Parathyroid adenoma (tissue), 2 donors: ENCODE measurements at regions not wholly inside any gene's neighbourhood (a gene's known extent, or its start where the extent isn't known, plus 50 kb on each side); places are given as distances from the start of the nearest gene placed in this dataset.

Source experiments
- H2AFZ ChIP-seq: fragments of 300-600 bp; sonication (generic); one replicate; pipeline ENCODE4 v1.7.0; 2017; ENCODE audit warnings: antibody characterized with exemption, mild to moderate bottlenecking
- H3K27ac ChIP-seq: fragments of 300-600 bp; sonication (generic); one replicate; pipeline ENCODE4 v1.7.0; 2017
- H3K27me3 ChIP-seq: fragments of 300-600 bp; sonication (generic); one replicate; pipeline ENCODE4 v1.7.0; 2017; ENCODE audit warnings: low read length; ENCODE audit not compliant: control insufficient read depth, insufficient read depth
- H3K36me3 ChIP-seq: fragments of 300-600 bp; sonication (generic); one replicate; pipeline ENCODE4 v1.7.0; 2017; ENCODE audit warnings: low read length; ENCODE audit not compliant: control insufficient read depth, insufficient read depth
- H3K4me1 ChIP-seq: fragments of 300-600 bp; sonication (generic); one replicate; pipeline ENCODE4 v1.7.0; 2017; ENCODE audit warnings: control low read depth
- H3K4me2 ChIP-seq: fragments of 300-600 bp; sonication (generic); one replicate; pipeline ENCODE4 v1.7.0; 2017; ENCODE audit warnings: low read length
- H3K4me3 ChIP-seq: fragments of 300-600 bp; sonication (generic); one replicate; pipeline ENCODE4 v1.7.0; 2017; ENCODE audit warnings: low read depth, low read length
- H3K79me2 ChIP-seq: fragments of 300-600 bp; sonication (generic); one replicate; pipeline ENCODE4 v1.7.0; 2017; ENCODE audit warnings: control low read depth
- H3K9ac ChIP-seq: fragments of 300-600 bp; sonication (generic); one replicate; pipeline ENCODE4 v1.7.0; 2017; ENCODE audit warnings: mild to moderate bottlenecking
- H3K9me3 ChIP-seq: fragments of 300-600 bp; sonication (generic); one replicate; pipeline ENCODE4 v1.7.0; 2017; ENCODE audit warnings: low read length; ENCODE audit not compliant: control insufficient read depth
- TF ChIP-seq, protein P1 (sequence below): fragments of 300-600 bp; sonication (generic); IDR thresholded peaks from one replicate; pipeline ENCODE4 v1.7.0; 2017; ENCODE audit warnings: antibody characterized with exemption, mild to moderate bottlenecking
- donor health status: primary hyperparathyroidism.

DNA sequence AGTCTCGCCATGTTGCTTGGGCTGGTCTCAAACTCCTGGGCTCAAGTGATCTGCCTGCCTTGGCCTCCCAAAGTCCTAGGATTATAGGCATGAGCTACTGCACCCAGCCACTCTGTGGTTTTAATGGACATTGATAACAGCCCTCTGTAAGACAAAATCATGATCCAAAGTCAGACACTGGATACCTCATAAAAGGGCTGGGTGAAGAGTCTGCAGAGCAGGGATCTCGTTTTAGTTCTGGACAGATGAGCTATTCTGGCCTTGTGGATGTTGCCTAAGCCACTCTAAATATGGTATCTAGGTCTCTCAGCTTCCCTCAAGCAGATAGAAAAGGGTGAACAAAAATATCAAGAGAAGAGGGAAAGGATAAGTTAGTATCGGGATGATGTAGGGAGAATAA is 133.4 kb upstream of the OSMR start:
- TF ChIP-seq, protein P1, sequence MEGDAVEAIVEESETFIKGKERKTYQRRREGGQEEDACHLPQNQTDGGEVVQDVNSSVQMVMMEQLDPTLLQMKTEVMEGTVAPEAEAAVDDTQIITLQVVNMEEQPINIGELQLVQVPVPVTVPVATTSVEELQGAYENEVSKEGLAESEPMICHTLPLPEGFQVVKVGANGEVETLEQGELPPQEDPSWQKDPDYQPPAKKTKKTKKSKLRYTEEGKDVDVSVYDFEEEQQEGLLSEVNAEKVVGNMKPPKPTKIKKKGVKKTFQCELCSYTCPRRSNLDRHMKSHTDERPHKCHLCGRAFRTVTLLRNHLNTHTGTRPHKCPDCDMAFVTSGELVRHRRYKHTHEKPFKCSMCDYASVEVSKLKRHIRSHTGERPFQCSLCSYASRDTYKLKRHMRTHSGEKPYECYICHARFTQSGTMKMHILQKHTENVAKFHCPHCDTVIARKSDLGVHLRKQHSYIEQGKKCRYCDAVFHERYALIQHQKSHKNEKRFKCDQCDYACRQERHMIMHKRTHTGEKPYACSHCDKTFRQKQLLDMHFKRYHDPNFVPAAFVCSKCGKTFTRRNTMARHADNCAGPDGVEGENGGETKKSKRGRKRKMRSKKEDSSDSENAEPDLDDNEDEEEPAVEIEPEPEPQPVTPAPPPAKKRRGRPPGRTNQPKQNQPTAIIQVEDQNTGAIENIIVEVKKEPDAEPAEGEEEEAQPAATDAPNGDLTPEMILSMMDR = no peak
- H3K27me3 ChIP-seq = no peaks in the 10 kb centered on the region

DNA sequence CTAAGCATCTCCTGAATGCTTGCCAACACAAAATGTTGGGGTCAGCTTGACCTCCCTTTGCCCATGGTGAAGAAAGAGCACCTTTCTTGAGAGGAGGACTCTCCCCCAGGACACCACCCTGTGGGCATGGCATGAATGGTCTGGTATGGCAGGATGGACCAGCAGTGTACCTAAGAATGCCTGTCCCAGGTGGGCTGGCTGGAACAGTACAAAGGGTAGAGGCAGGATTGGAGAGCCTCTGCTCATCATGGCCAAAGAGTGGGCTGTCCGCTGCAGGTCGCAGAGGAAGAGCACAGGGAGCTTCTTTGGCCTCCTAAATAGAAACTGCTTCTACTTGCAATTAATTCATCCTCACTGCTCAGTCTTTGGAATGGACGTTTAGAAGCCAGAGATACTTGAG is 131.6 kb upstream of the OSMR start:
- Histone ChIP-seq H3K9me3 (no peaks in the 10 kb centered on the region), H3K9ac (no peak overlapping the region), H3K79me2 (no peaks in the 10 kb centered on the region), H3K36me3 (no peaks in the 10 kb centered on the region), H2AFZ (no peak overlapping the region), H3K4me3 (no peak overlapping the region), H3K4me1 (no peaks in the 10 kb centered on the region), H3K27ac (no peak overlapping the region), H3K4me2 (no peak overlapping the region), H3K27me3 (no peaks in the 10 kb centered on the region)
- TF ChIP-seq, protein P1 = no peak

More for the DNA sequence above, 133.4 kb upstream of the OSMR start:
- no peak overlapping the region for H3K27ac ChIP-seq
- no peak overlapping the region for H3K4me2 ChIP-seq
- no peak overlapping the region for H2AFZ ChIP-seq
- no peaks in the 10 kb centered on the region for H3K4me1 ChIP-seq
- H3K9ac ChIP-seq = no peak overlapping the region
- no peaks in the 10 kb centered on the region for H3K79me2 ChIP-seq
- no peaks in the 10 kb centered on the region for H3K36me3 ChIP-seq
- H3K9me3 ChIP-seq = no peaks in the 10 kb centered on the region
- H3K4me3 ChIP-seq = no peak overlapping the region

DNA sequence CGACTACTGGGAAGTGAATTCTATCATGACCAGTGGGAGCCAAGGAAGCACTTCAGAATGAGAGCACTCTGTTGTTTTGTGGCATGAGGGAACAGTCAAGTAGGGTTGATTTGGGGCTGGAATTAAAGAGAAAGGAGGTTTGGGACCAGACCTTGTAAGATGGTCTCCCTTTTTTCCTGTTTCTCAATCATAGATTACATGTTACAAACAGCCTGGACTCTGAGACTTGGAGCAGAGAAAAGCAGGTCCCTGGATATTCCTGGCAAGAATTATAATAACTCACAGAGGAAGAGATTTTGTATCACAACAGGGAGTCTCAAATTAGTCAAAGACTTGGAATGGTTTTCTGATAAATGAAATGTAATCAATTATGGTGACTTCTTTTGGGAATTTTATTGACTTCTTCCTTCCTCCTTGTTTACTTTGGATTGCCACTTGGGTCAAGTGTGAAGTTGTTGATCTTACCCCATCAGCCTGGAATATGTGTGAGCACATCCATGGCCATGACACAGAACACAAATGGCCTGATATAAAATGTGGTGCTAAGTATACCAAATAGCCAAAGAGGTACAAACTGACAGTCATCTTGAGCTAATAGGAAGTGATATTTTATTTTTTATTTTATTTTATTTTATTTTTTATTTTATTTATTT is 131.0 kb upstream of the OSMR start:
- Histone ChIP-seq H3K4me3 (no peak overlapping the region), H3K79me2 (no peaks in the 10 kb centered on the region), H3K9ac (no peak overlapping the region), H2AFZ (no peak overlapping the region), H3K4me2 (no peak overlapping the region), H3K27me3 (no peaks in the 10 kb centered on the region), H3K36me3 (no peaks in the 10 kb centered on the region), H3K4me1 (no peaks in the 10 kb centered on the region), H3K27ac (no peak overlapping the region), H3K9me3 (no peaks in the 10 kb centered on the region)
- TF ChIP-seq, protein P1 = no peak

DNA sequence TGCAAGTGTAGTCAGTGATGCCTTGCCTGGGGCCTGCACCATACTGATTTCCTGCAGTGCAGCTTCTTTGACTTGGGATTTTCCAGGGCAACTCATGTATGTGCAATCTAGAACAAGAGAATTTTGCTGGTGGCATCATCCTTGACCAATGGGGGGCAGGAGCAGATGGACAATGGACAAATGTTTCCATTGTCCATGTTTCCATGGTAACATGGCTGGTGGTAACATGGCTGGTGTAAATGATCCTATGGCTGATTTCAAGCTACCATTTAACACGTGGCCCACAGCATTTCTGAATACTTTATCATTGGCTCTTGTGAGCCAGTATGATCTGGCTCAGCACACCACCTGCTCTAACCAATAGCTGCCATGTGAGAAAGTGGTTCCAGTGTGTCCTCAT is 130.1 kb upstream of the OSMR start:
- H3K27ac ChIP-seq = no peak overlapping the region
- H3K36me3 ChIP-seq = no peaks in the 10 kb centered on the region
- no peaks in the 10 kb centered on the region for H3K4me1 ChIP-seq
- H2AFZ ChIP-seq = no peak overlapping the region
- no peaks in the 10 kb centered on the region for H3K27me3 ChIP-seq
- H3K4me2 ChIP-seq = no peak overlapping the region
- H3K4me3 ChIP-seq = no peak overlapping the region
- no peaks in the 10 kb centered on the region for H3K79me2 ChIP-seq
- H3K9ac ChIP-seq = no peak overlapping the region
- H3K9me3 ChIP-seq = no peaks in the 10 kb centered on the region
- TF ChIP-seq, protein P1 = no peak

DNA sequence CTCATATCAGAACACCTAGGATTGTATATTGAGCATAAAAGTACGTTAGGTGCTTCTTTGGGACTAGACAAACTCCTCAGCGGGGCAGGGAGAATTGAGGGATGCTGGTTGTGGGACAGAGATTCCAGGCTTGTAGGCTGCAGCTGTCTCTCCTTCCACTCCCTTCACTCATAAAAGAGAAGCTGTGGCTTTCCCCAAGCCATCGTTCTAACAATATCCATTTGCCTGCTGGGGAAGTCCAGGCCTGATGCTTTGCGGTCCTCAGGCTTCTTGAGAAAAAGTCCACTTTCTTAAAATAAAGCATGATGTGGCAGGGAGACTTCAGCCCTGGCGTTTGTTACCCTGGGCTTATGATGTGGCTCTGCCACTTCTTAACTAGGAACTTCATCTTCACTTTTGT is 129.3 kb upstream of the OSMR start:
- Histone ChIP-seq H3K4me1 (no peaks in the 10 kb centered on the region), H3K9ac (no peak overlapping the region), H2AFZ (no peak overlapping the region), H3K27ac (no peak overlapping the region), H3K27me3 (no peaks in the 10 kb centered on the region), H3K4me2 (no peak overlapping the region), H3K79me2 (no peaks in the 10 kb centered on the region), H3K36me3 (no peaks in the 10 kb centered on the region), H3K4me3 (no peak overlapping the region), H3K9me3 (no peaks in the 10 kb centered on the region)
- TF ChIP-seq, protein P1 = no peak
